GM18520 (cell line): ENCODE measurements at regions not wholly inside any gene's neighbourhood (a gene's known extent, or its start where the extent isn't known, plus 50 kb on each side); places are given as distances from the start of the nearest gene placed in this dataset.

Source experiments
- ATAC-seq: cut with Tn5 transposase; IDR thresholded peaks from one replicate; pipeline ENCODE4 v1.9.1; 2021; ENCODE audit not compliant: unreplicated experiment

- no peak for ATAC-seq
Measured at GRCh38 chr1:170863621-170864020, 71.7 kb upstream of the MROH9 start.

DNA sequence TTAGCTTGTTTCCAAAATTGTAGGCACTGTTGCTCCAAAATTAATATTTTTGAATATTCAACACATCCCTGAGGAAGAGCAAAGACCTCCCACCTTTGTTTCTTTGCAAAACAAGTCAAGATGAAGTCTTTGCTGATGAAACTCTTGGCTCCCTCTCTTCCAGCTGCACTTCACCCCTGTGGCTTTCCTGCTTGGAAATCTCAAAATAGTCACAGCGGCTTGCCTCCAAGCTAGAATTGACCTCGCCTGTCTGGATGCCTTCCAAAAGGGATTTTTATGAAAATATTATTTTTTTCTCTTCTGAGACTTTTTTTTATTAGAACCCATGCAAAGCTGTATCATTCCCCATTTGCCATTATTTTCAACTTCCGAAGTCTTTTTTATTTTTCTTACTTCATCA is 71.1 kb upstream of the MROH9 start:
- no peak for ATAC-seq

GRCh38 chr1:170864876-170865538 is 70.3 kb upstream of the MROH9 start:
- no peak for ATAC-seq

- ATAC-seq = no peak
Measured at GRCh38 chr1:170866646-170867045, 68.7 kb upstream of the MROH9 start.

DNA sequence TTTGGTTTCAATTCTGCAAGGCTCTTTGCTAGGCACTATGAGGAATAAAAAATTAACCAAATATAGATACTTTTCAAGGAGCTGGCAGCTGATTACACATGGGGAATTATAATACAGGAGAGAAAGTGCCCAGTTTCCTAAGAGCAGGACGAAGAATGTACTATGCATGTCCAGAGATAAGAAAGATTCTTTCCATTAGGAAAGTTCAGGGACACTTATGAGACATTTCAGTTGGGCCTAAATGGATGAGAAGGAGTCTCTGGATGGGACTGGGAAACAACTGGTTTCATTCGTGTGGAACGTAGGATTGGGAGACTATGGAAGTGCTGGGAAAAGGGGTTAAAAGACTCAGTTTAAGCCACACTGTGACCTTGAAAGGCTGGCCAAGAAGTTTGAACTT is 63.5 kb upstream of the MROH9 start:
- no peak for ATAC-seq

GRCh38 chr1:170872663-170873062 is 62.7 kb upstream of the MROH9 start:
- ATAC-seq = no peak

DNA sequence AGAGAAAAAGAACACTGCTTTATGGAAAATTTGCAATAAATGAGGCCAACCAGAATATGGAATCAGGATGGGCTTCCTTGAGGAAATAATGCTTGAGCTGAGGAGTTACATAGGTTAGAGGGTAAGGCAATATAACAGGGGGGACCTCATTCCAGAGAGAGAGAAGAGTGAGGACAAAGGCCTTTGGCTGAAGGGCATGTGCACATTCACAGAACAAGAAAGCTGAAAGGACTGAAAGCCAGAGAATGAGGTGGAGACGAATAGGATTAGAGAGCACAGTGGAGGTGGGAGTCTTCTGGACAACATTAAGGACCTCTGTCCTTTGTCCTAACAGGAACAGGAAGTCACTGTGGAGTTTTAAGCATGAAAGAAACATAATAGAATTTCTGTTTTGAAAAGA is 60.7 kb upstream of the MROH9 start:
- ATAC-seq = no peak

GRCh38 chr1:170881268-170882265 is 53.8 kb upstream of the MROH9 start:
- ATAC-seq = no peak
